ENCODE measurements at regions not wholly inside any gene's neighbourhood (a gene's known extent, or its start where the extent isn't known, plus 50 kb on each side); places are given as distances from the start of the nearest gene placed in this dataset.

GRCh38 chr16:63928421-63928820 lies 1193.4 kb downstream of the CDH11 start:
- TF ChIP-seq POLR2AphosphoS5 (IDR thresholded peaks at IDR 0.05), result no peak
- no peak for TF ChIP-seq CTCF (IDR thresholded peaks at IDR 0.05)

Measured in prostate gland (tissue), 2 donors.